A673 (cell line): ENCODE measurements at regions not wholly inside any gene's neighbourhood (a gene's known extent, or its start where the extent isn't known, plus 50 kb on each side); places are given as distances from the start of the nearest gene placed in this dataset.

Experiments used
- BruUV-seq: library from RNA; stranded (reverse); fragments of 400-500 nt; replicated peaks from 2 replicates; lab custom pipeline; 2021; lab: Mats Ljungman, UMichigan
- CTCF ChIA-PET: fragments of 300-600 bp; sonication (Branson Sonifier 250); formaldehyde crosslinking; loops from one replicate; lab custom pipeline; 2022; ENCODE audit warnings: antibody characterized with exemption; lab: Charles Lee
- POLR2A ChIA-PET: fragments of 300-600 bp; sonication (Branson Sonifier 250); formaldehyde crosslinking; loops from one replicate; lab custom pipeline; 2022; ENCODE audit warnings: antibody characterized with exemption; ENCODE audit not compliant: low non-redundant PET; lab: Charles Lee
- DNase-seq: peaks from one replicate; pipeline ENCODE4 v3.0.0-alpha.2; 2015; ENCODE audit warnings: low spot score
- H3K27ac ChIP-seq: fragments of 200-600 bp; sonication (generic); 2 replicates; pipeline ENCODE4 v1.5.1; 2016; ENCODE audit warnings: mixed run types, low read depth, mild to moderate bottlenecking, mixed read lengths, antibody characterized with exemption, low read length; ENCODE audit not compliant: poor library complexity, severe bottlenecking
- H3K27me3 ChIP-seq: fragments of 200-600 bp; sonication (generic); replicated peaks from 2 replicates; pipeline ENCODE4 v1.6.1; 2017; ENCODE audit warnings: mixed run types, low read depth, mild to moderate bottlenecking, mixed read lengths, antibody characterized with exemption, low read length; ENCODE audit not compliant: insufficient read depth, poor library complexity
- H3K36me3 ChIP-seq: fragments of 200-600 bp; sonication (generic); 2 replicates; pipeline ENCODE4 v1.6.1; 2016; ENCODE audit warnings: mixed run types, mild to moderate bottlenecking, mixed read lengths, antibody characterized with exemption, low read length; ENCODE audit not compliant: insufficient read depth, poor library complexity, severe bottlenecking
- H3K4me1 ChIP-seq: fragments of 200-600 bp; sonication (generic); 2 replicates; pipeline ENCODE4 v1.6.1; 2017; ENCODE audit warnings: mixed run types, mild to moderate bottlenecking, mixed read lengths, antibody characterized with exemption, low read length; ENCODE audit not compliant: insufficient read depth, poor library complexity, severe bottlenecking
- H3K4me3 ChIP-seq: fragments of 200-600 bp; sonication (generic); 2 replicates; pipeline ENCODE4 v1.5.1; 2016; ENCODE audit warnings: low read depth, mixed run types, mild to moderate bottlenecking, mixed read lengths, low read length; ENCODE audit not compliant: poor library complexity, severe bottlenecking
- H3K9me3 ChIP-seq: fragments of 200-600 bp; sonication (generic); 2 replicates; pipeline ENCODE4 v1.6.1; 2016; ENCODE audit warnings: mixed run types, low read depth, mild to moderate bottlenecking, mixed read lengths, antibody characterized with exemption, low read length; ENCODE audit not compliant: poor library complexity, severe bottlenecking
- EZH2 ChIP-seq: fragments of 200-600 bp; sonication (generic); IDR thresholded peaks from 2 replicates; pipeline ENCODE4 v1.6.1; 2017; ENCODE audit warnings: borderline replicate concordance, low read depth, mild to moderate bottlenecking, mixed read lengths, antibody characterized with exemption, low read length; ENCODE audit not compliant: poor library complexity, severe bottlenecking
- intact Hi-C: fragments of 100-400 bp; cut with micrococcal nuclease; formaldehyde crosslinking; loops from one replicate; pipeline ENCODE4 v1.10.0; 2022; ENCODE audit not compliant: unreplicated experiment
- TF ChIP-seq, protein P1 (sequence below): fragments of 300-800, 200-600 bp; sonication (generic); conservative IDR thresholded peaks from 2 replicates; pipeline ENCODE4 v1.5.1; 2017; ENCODE audit warnings: low read depth, mild to moderate bottlenecking, antibody characterized with exemption, low read length, moderate library complexity, mixed read lengths

DNA sequence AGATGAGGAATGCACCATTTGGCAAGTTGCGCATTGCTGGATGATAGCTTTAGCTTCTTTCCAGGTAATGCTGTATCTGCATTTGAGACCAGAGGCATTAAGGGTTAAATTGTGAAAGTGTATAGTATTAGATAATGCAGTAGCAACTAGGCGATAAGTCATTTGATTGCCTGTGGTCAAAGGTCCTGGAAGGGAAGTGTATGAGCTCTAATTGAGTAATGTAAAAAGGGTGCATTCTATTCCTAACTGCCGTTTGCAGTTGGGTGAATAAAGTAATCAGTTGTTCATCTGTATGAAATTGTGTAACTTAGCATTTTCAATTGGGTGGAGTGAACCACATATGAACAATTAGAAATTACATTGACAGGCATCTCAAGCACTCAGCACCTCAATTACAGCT lies 54.5 kb upstream of the WDR1 start:
- no peaks in the 10 kb centered on the region for H3K9me3 ChIP-seq
- ChIA-PET CTCF (no interaction called here), POLR2A (no interaction called here)
- intact Hi-C loops, result no loop called here
- H3K36me3 ChIP-seq, result no peaks in the 10 kb centered on the region
- no peak overlapping the region for H3K27ac ChIP-seq
- peaks cover 18% of the 10 kb centered on the region for H3K27me3 ChIP-seq
- TF ChIP-seq, protein P1, sequence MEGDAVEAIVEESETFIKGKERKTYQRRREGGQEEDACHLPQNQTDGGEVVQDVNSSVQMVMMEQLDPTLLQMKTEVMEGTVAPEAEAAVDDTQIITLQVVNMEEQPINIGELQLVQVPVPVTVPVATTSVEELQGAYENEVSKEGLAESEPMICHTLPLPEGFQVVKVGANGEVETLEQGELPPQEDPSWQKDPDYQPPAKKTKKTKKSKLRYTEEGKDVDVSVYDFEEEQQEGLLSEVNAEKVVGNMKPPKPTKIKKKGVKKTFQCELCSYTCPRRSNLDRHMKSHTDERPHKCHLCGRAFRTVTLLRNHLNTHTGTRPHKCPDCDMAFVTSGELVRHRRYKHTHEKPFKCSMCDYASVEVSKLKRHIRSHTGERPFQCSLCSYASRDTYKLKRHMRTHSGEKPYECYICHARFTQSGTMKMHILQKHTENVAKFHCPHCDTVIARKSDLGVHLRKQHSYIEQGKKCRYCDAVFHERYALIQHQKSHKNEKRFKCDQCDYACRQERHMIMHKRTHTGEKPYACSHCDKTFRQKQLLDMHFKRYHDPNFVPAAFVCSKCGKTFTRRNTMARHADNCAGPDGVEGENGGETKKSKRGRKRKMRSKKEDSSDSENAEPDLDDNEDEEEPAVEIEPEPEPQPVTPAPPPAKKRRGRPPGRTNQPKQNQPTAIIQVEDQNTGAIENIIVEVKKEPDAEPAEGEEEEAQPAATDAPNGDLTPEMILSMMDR, result no peak
- TF ChIP-seq EZH2, result no peak
- H3K4me3 ChIP-seq, result no peak overlapping the region
- BruUV-seq, result no TSS peak
- no peaks in the 10 kb centered on the region for H3K4me1 ChIP-seq
- DNase-seq, result no peak

DNA sequence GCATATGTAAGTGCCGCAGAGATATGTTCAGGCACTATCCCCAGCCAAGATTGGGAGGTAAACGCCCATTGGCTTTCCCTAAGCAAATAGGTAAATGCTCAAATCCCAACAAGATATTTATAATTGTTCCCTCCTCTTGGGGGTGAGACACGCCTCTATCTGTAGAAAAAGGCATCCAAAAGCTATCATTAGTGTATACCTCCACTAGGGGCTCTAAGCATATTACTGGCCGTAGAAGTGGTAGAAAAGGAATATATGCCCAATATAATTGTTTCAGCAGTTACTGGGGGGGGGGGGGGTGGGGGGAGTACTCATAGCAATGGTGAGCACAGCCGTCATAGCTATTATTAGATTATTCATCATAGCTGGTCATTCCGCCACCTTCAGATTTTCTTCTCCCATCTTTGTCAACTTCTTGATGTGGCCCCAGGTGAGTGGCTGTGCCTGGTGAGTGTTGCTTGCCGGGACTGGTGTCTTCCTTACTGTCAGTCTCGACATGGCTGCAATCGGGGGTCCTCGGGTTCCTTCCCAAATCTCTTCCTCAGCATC lies 53.3 kb upstream of the WDR1 start:
- Histone ChIP-seq H3K9me3 (no peaks in the 10 kb centered on the region), H3K36me3 (no peaks in the 10 kb centered on the region), H3K4me1 (no peaks in the 10 kb centered on the region), H3K4me3 (no peak overlapping the region), H3K27ac (no peak overlapping the region), H3K27me3 (peaks cover 21% of the 10 kb centered on the region)
- ChIA-PET CTCF (no interaction called here), POLR2A (no interaction called here)
- BruUV-seq, result no TSS peak
- no peak for TF ChIP-seq EZH2
- TF ChIP-seq, protein P1, result no peak
- no peak for DNase-seq
- intact Hi-C loops, result no loop called here

DNA sequence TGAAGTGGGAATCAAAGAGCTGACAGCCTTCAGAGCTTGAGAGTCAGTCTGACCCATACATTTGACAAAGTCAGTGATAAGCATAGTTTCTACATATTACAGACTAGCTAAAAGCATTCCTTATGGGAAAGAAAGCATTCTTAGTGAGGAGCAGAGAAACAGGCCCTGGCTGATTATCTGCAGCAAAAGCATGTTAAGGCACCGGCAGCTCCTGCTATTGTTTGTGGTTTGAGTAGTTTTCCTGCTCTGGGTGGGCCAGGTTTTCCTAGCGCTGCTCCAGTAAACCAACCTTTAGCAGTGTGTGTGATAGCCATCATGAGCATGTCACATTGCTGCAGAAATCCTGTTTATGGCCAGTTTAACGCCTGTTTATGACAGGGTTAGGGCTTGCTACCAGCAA lies 51.6 kb upstream of the WDR1 start:
- no peak for DNase-seq
- POLR2A ChIA-PET, result no interaction called here
- no TSS peak for BruUV-seq
- Histone ChIP-seq H3K27ac (no peak overlapping the region), H3K9me3 (no peaks in the 10 kb centered on the region), H3K27me3 (peaks cover 21% of the 10 kb centered on the region), H3K36me3 (no peaks in the 10 kb centered on the region), H3K4me3 (no peak overlapping the region), H3K4me1 (no peaks in the 10 kb centered on the region)
- TF ChIP-seq EZH2, result no peak
- TF ChIP-seq, protein P1, result no peak
- intact Hi-C loops, result no loop called here
- CTCF ChIA-PET, result no interaction called here
